ENCODE measurements at regions not wholly inside any gene's neighbourhood (a gene's known extent, or its start where the extent isn't known, plus 50 kb on each side); places are given as distances from the start of the nearest gene placed in this dataset.
A peak's percentile ranks its signal among the peaks of the same experiment; 100 is the strongest.

DNA sequence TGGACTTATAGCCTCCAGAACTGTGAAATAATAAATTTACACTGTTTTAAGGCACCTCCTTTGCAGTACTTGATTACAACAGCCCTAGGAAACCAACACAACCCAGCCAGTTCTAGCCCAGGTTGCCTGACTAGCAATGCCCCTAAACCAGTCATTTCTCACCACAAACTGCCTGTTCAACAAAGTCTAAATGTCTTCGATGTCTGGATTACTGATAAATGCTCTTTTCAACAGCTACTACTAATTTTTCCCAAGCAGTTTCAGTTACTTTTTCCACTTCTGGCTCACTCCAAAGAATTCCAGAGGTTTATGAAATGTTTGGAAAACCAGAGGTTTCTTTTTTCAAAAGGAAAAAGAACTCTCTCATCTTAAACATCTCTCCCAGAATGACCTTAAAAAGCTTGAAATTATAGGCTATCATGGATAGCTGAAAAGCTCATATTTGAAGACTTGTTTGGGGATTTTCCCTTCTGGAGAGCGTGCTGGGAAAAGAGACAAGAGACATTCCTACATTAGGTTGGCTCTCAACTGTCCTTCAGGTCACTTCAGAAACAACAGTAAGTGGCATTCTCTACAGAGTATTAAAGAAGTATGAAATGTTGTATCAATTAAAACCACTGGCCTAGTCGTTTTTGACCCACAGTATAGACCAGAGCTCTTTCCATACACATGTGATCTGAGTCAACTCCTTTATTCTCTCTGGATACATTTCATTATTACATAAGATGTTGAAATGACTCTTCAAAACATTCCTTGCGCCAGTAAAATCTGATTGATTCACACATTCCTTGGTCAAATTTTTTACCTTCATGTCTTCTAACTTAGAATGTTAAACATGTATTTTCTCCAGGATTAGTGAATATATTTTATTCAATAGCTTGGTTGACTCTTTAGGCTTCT, 265.9 kb downstream of the COL12A1 start:
- no peaks in the 10 kb centered on the region for H3K9me2 ChIP-seq (ENCODE audit: low read depth, low read length)
- no peaks in the 10 kb centered on the region for H3K4me1 ChIP-seq (ENCODE audit: insufficient read depth, low read length, severe bottlenecking)
- no peaks in the 10 kb centered on the region for H4K20me1 ChIP-seq (ENCODE audit: insufficient read depth, low read length)
- no peaks in the 10 kb centered on the region for H3K9me3 ChIP-seq (ENCODE audit: low read length)
- H3K79me2 ChIP-seq (ENCODE audit: insufficient read depth, low read length) = no peaks in the 10 kb centered on the region
- no peak overlapping the region for H3K4me3 ChIP-seq (ENCODE audit: low read depth, low read length, poor library complexity, severe bottlenecking)
- H3K9ac ChIP-seq (ENCODE audit: low read length) = no peak overlapping the region
- H3K36me3 ChIP-seq (ENCODE audit: insufficient read depth, low read length) = no peaks in the 10 kb centered on the region
- H3K27me3 ChIP-seq (ENCODE audit: insufficient read depth, low read length) = no peaks in the 10 kb centered on the region
- H3K4me2 ChIP-seq (ENCODE audit: low read length) = no peak overlapping the region
- H3K27ac ChIP-seq (ENCODE audit: low read depth, low read length, poor library complexity, severe bottlenecking) = no peak overlapping the region
- TF ChIP-seq, protein P1, sequence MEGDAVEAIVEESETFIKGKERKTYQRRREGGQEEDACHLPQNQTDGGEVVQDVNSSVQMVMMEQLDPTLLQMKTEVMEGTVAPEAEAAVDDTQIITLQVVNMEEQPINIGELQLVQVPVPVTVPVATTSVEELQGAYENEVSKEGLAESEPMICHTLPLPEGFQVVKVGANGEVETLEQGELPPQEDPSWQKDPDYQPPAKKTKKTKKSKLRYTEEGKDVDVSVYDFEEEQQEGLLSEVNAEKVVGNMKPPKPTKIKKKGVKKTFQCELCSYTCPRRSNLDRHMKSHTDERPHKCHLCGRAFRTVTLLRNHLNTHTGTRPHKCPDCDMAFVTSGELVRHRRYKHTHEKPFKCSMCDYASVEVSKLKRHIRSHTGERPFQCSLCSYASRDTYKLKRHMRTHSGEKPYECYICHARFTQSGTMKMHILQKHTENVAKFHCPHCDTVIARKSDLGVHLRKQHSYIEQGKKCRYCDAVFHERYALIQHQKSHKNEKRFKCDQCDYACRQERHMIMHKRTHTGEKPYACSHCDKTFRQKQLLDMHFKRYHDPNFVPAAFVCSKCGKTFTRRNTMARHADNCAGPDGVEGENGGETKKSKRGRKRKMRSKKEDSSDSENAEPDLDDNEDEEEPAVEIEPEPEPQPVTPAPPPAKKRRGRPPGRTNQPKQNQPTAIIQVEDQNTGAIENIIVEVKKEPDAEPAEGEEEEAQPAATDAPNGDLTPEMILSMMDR (IDR thresholded peaks at IDR 0.05; ENCODE audit: low read length) = no peak
- TF ChIP-seq EZH2 (IDR thresholded peaks at IDR 0.05; ENCODE audit: borderline replicate concordance, low read length) = no peak
- no peaks in the 10 kb centered on the region for H3F3A ChIP-seq (ENCODE audit: insufficient read depth, low read length)
- no peak overlapping the region for H2AFZ ChIP-seq (ENCODE audit: low read length)

DNA sequence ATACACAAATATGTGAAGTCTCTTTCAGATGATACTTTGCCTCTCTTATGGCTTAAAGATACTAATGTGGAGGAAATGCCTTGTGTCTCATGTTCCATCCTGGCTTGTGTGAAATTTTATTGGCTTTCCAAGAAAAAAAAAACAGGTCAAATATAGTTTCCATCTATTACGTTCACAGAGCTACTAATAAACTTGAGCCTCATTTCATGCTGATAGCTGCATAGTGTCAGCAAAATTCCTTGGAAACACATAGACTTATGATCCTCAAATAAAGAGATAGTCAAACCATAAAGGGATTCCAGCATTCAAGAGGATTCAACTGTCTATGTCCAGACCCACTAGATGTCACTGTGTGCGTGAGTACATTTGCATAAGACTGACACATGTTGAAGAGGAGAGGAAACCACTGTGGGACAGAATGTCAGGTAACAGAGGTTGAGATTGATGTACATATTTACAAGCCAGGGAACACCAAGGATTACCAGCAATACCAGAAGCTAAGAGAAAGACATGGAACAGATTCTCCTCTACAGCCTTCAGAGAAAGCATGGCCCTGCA, 266.6 kb downstream of the COL12A1 start:
- no peaks in the 10 kb centered on the region for H3K9me3 ChIP-seq (ENCODE audit: low read length)
- no peak overlapping the region for H3K4me2 ChIP-seq (ENCODE audit: low read length)
- no peak overlapping the region for H3K9ac ChIP-seq (ENCODE audit: low read length)
- H3K27me3 ChIP-seq (ENCODE audit: insufficient read depth, low read length) = no peaks in the 10 kb centered on the region
- no peak overlapping the region for H3K27ac ChIP-seq (ENCODE audit: low read depth, low read length, poor library complexity, severe bottlenecking)
- TF ChIP-seq EZH2 (IDR thresholded peaks at IDR 0.05; ENCODE audit: borderline replicate concordance, low read length) = no peak
- TF ChIP-seq, protein P1 (IDR thresholded peaks at IDR 0.05; ENCODE audit: low read length) = peak; percentile 21; the same call in 1 of the 2 replicates
- H3F3A ChIP-seq (ENCODE audit: insufficient read depth, low read length) = no peaks in the 10 kb centered on the region
- H3K4me1 ChIP-seq (ENCODE audit: insufficient read depth, low read length, severe bottlenecking) = no peaks in the 10 kb centered on the region
- no peaks in the 10 kb centered on the region for H3K36me3 ChIP-seq (ENCODE audit: insufficient read depth, low read length)
- no peaks in the 10 kb centered on the region for H3K9me2 ChIP-seq (ENCODE audit: low read depth, low read length)
- no peaks in the 10 kb centered on the region for H3K79me2 ChIP-seq (ENCODE audit: insufficient read depth, low read length)
- no peaks in the 10 kb centered on the region for H4K20me1 ChIP-seq (ENCODE audit: insufficient read depth, low read length)
- H3K4me3 ChIP-seq (ENCODE audit: low read depth, low read length, poor library complexity, severe bottlenecking) = no peak overlapping the region
- H2AFZ ChIP-seq (ENCODE audit: low read length) = no peak overlapping the region

DNA sequence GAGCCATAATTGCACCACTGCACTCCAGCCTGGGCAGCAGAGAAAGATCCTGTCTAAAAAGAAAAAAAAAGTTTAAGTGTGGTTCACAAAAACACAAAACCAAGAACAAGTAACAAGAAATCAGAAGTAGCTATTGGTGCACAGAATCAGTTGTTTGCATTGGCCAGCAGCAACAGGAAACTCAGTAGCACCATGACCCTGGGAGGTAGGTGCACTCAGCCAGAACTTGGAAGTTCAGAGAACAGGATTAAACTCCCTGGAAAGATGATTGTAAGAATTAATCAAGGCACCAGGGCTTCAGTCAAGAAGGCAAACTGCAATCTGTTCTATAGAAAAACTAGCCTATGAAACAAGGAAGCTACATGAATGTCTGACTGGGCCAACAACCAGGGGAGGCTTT, 267.9 kb downstream of the COL12A1 start:
- Histone ChIP-seq H3K27me3 (ENCODE audit: insufficient read depth, low read length) (no peaks in the 10 kb centered on the region), H3K9me2 (ENCODE audit: low read depth, low read length) (no peaks in the 10 kb centered on the region), H3K4me2 (ENCODE audit: low read length) (no peak overlapping the region), H3K79me2 (ENCODE audit: insufficient read depth, low read length) (no peaks in the 10 kb centered on the region), H3K9ac (ENCODE audit: low read length) (no peak overlapping the region), H3K9me3 (ENCODE audit: low read length) (no peaks in the 10 kb centered on the region), H2AFZ (ENCODE audit: low read length) (no peak overlapping the region), H3K36me3 (ENCODE audit: insufficient read depth, low read length) (no peaks in the 10 kb centered on the region), H3K4me3 (ENCODE audit: low read depth, low read length, poor library complexity, severe bottlenecking) (no peak overlapping the region), H3K27ac (ENCODE audit: low read depth, low read length, poor library complexity, severe bottlenecking) (no peak overlapping the region), H4K20me1 (ENCODE audit: insufficient read depth, low read length) (no peaks in the 10 kb centered on the region), H3F3A (ENCODE audit: insufficient read depth, low read length) (no peaks in the 10 kb centered on the region), H3K4me1 (ENCODE audit: insufficient read depth, low read length, severe bottlenecking) (no peaks in the 10 kb centered on the region)
- TF ChIP-seq EZH2 (IDR thresholded peaks at IDR 0.05; ENCODE audit: borderline replicate concordance, low read length) = no peak
- TF ChIP-seq, protein P1 (IDR thresholded peaks at IDR 0.05; ENCODE audit: low read length) = no peak
